GM18517 (cell line): ENCODE measurements at regions not wholly inside any gene's neighbourhood (a gene's known extent, or its start where the extent isn't known, plus 50 kb on each side); places are given as distances from the start of the nearest gene placed in this dataset.

Experiments used
- ATAC-seq: cut with Tn5 transposase; IDR thresholded peaks from one replicate; pipeline ENCODE4 v1.9.1; 2021; ENCODE audit warnings: mild to moderate bottlenecking, moderate library complexity; ENCODE audit not compliant: unreplicated experiment

GRCh38 chr1:219774386-219774785, 154.0 kb downstream of the SLC30A10 start:
- no peak for ATAC-seq

- ATAC-seq, result peak; percentile 100
These were observed 154.6 kb downstream of the SLC30A10 start for GRCh38 chr1:219773775-219774174.

GRCh38 chr1:219773110-219773509, 155.2 kb downstream of the SLC30A10 start:
- ATAC-seq, result no peak

DNA sequence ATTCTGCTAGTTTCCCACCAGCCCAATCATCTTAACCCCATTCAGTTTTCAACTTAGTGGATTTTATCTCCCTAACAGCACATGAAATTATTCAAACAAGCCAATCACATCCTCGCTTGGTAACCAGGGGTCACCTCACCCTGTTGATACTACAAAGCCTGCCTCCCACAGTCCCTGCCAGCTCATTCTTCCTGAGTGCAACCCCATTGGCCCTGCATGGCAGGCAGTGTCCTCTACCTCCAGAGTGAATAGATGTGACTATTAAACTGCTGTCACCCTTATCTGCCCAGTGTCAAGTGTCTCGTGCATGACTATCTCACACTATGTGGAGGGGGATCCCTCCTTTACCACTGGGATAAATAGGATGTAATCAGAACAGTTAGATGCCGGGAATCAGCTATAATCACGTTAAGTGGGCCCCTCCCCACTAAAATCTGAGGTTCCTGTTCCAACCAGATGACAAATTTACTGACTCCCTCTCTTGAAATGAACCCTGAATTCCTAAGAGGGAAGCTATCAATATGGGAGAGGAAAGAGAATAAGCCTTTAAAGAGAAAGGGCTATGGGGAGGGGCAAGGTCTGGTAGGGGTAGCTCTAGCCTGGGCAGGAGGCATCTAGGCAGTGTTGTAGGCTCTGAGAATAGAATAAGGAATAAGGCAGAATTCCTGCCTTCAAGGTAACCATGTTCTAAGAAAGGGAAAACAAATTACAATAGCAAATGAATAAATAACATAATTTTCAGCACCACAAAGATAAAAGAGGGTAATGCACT, 155.9 kb downstream of the SLC30A10 start:
- no peak for ATAC-seq

- no peak for ATAC-seq
These were observed 157.3 kb downstream of the SLC30A10 start for GRCh38 chr1:219771080-219771479.

DNA sequence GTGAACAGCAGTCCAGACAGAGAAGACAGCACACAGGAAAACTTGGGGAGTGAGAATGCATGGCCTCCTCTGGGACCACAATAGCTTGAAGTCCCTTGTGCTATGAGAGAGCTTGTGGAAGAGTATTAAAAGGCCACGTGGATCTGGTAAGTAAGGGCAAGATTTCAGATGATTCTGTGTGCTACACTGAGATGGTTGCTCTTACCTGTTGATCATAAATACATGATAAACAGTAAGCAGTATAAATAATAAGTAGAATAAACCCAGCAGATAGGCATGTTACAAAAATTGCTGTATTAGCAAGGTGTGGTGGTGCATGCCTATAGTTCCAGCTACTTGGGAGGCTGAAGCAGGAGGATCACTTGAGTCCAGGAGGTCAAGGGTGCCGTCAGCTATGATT, 150.4 kb upstream of the ZC3H11B start:
- ATAC-seq, result no peak

GRCh38 chr1:219761208-219761860, 148.4 kb upstream of the ZC3H11B start:
- no peak for ATAC-seq

DNA sequence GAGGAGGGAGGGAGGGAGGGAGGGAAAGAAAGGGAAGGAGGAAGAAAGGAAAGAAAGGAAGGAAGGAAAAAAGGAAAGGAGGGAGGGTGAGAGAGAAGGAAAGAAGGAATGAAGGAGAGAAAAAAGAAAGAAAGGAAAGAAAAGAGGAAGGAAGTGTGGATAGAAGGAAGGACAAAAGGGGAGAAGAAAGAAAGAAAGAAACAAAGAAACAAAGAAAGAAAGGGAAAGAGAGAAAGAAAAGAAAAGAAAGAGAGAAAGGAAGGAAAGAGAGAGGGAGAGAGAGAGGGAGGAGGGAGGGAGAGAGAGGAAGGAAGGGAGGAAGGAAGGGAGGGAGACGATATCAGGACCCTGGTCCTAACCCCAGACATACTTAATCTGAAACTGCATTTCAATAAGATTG, 146.2 kb upstream of the ZC3H11B start:
- no peak for ATAC-seq

DNA sequence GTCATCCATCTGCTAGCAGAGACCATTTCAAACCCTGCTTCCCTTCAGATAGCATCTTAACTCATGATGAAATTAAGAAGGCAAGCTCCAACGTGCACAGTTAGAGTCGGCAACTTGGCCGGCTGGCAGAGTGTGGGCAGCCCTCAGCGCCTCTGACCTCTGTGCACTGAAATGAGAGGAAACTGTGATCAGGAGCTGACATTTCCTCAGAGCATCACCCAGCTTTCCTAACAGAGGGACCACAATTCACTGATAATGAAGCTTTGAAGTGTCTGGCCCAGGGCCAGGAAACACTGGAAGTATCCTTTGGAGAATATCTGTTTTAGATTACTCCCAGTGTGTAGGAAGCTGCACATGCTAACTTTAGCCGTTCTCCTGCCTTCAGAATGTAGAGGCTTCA, 145.0 kb upstream of the ZC3H11B start:
- no peak for ATAC-seq

DNA sequence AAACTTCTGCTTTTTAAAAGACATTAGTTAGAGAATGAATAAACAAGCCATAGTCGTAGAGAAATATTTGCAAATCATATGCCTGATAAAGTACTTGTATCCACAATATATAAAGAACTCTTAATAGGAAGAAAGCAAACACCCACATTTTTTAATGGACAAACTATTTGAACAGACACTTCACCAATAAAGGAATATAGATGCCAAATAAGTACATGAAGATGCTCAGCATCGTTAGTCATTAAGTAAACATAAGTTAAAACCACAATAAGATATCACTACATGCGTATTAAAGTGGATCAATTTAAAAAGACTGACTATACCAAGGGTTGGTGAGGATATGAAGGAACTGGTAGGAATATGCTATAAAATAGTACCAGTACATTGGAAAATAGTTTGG, 142.3 kb upstream of the ZC3H11B start:
- no peak for ATAC-seq

DNA sequence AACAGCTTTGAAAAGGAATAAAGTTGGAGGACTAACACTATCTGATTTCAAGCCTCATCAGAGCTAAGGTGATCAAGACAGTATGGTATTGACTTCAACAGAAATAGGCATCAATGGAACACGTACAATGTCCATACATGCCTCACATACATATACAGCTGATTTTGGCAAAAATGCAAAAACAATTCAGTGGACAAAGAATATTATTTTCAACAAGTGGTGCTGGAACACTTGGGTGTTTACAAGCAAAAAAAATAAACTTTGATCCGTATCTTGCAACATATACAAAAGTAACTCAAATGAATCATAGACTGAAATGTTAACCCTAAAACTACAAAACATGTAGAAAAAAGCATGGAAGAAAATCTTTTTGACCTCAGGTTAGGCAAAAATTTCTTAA, 141.9 kb upstream of the ZC3H11B start:
- no peak for ATAC-seq

DNA sequence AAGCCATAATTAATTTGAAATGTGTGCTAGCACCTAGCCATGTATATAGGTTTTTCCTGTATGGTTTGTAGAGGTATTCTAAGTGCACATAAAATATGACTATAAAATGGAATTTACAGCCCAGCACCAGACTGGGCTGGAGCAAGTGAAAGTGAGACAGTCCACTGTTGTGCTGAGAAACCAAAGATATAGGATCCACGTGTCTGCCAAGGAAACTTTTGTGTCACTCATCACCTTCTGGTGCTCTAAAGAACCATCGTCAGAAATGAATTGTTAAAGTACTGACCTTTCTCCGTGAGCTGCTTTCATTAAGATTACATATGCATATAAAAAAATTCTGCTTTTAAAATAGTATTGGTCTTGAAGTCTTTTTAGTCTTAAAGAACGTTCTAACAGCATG, 141.0 kb upstream of the ZC3H11B start:
- no peak for ATAC-seq

GRCh38 chr1:219752645-219753044, 139.7 kb upstream of the ZC3H11B start:
- ATAC-seq, result no peak

- no peak for ATAC-seq
These were observed 139.1 kb upstream of the ZC3H11B start for GRCh38 chr1:219751870-219752507.

DNA sequence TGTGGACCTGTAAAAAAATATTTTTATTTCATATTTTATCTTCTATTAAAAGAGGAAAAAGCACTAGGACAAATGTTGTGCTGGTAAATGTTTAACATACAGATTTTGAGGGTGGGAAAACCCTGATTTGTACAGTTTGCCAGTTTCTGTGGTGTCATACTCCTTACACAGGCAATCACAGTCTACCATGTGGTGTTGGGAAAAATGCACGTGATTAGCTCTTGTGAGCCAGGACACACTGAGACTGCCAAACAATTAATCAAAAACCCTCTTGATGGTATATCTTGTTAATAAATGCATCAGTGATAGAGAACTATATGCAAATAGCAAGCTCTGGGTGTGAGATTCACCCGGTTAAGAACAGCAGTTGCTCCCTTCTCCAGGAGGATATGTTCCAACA, 136.5 kb upstream of the ZC3H11B start:
- no peak for ATAC-seq

GRCh38 chr1:219746141-219746540, 133.2 kb upstream of the ZC3H11B start:
- ATAC-seq, result no peak

DNA sequence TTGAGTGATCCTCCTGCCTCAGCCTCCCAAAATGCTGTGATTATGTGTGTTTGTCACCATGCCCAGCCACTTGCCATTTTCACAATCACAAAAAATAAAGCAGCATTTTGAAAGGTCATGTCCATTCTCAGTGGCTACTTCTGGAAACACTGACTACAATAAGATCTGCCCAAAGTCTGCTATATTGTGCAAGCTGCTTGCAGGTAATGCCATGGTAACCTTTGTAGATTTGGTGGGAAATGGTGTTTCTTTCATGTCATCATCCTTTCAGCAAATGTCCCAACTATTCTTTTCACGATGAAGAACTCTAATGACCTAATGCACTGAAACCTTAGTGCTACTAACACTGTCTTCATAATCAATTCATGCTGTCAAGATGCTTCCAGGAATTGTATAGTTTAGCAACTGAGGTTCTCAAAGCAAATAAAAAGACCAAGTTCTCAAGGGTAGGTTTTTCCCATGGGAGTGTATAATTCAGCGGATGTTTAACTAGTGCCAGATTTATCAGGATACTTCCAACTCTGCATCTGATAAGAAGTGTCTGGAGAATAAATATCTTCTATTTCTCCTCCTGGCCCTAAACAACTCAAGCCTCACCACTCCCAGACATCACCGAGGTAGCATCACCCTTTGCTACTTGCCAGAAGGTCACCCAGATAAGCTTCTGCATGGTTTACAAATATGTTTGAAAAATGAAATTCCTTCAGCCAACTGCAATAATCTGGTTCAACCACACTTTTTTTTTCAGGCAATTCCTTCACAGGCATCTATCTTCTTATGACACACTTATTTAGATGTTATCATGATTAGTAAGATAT, 132.0 kb upstream of the ZC3H11B start:
- ATAC-seq, result no peak

DNA sequence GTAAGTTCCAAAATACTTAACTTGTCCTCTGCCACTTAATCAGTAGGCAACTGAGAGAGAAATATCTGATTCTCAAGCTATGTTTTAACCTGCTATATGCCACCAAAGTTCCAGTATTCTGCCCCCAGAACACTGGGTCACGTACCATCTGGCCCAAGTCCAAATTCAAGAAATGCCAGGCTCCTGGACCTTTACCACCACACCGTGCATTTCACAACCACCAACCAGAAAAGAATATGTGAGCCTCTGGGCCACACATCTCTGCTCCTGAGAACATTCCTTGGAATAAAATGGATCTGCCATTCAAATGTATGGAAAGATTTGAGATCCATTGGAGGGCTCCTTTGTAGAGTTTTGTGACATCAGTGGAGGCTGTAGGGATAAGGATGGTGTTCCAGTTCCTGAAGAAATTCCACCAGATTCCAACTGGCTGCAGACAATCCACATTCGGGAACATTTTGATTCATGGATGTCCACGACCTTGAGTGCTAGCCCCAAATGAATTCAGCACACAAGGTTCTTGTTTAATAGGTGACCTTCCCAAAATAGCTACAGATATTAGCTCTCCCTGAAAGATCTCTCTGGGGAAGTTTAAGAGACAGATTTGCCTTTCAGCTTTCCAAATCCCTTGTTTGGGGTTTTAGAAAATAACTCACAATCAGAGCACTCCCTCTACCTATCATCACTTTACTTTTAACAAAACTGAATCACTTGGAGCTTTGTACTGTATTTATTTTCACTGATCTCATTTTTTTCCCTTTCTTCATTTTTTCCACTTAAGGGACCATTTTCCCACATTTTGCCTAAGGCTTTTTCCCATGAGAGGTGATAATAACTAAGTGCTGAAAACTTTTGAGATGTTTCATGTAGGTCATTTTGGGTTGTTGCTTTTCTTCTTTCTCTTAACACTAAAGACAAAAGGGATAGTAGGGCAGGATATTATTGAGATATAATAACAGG, 128.4 kb upstream of the ZC3H11B start:
- no peak for ATAC-seq

DNA sequence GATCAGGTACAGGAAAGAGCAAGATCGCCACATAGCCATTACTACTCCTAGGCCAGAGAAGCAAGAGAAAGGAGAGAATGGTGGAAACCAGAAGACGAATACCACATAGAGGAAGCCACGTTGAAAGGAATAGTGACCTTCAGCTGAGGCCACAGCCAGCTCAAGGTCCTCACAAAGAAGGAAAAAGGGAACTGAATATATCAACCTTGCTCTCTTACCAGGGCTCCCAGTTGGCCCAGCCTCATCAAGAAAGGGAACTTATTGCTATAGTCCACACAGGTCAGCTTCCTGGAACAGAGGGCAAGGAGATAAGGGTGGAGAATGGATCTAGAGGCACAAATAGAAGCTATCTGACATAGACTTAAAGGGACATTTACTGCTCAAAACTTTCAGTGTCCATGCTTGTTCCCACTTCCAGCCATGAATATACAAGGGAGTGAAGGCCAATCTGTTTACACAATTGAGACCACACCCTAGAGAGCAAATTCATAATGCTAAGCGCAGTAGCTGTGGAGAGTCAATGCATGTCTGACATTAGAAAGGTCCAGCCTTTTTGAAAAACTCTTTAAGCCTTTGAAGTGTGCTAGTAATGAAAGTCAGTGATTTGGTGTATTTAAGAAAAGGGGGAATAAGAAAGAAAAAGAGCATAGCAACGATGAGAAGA, 120.7 kb upstream of the ZC3H11B start:
- ATAC-seq, result no peak
